ENCODE measurements at regions not wholly inside any gene's neighbourhood (a gene's known extent, or its start where the extent isn't known, plus 50 kb on each side); places are given as distances from the start of the nearest gene placed in this dataset.

- TF ChIP-seq CTCF (IDR thresholded peaks at IDR 0.05) (no peak), POLR2AphosphoS5 (IDR thresholded peaks at IDR 0.05; ENCODE audit: insufficient read depth in 1 of 2, low read depth in 1 of 2) (no peak)
Measured at GRCh38 chr2:228917220-228917619, 353.9 kb downstream of the PID1 start.

Measured in vagina (tissue), 2 donors.